NCI-H510A (cell line): ENCODE measurements at regions not wholly inside any gene's neighbourhood (a gene's known extent, or its start where the extent isn't known, plus 50 kb on each side); places are given as distances from the start of the nearest gene placed in this dataset.

Source experiments
- DNase-seq: peaks from one replicate; lab custom pipeline; 2025; lab: John Stamatoyannopoulos, UW

DNA sequence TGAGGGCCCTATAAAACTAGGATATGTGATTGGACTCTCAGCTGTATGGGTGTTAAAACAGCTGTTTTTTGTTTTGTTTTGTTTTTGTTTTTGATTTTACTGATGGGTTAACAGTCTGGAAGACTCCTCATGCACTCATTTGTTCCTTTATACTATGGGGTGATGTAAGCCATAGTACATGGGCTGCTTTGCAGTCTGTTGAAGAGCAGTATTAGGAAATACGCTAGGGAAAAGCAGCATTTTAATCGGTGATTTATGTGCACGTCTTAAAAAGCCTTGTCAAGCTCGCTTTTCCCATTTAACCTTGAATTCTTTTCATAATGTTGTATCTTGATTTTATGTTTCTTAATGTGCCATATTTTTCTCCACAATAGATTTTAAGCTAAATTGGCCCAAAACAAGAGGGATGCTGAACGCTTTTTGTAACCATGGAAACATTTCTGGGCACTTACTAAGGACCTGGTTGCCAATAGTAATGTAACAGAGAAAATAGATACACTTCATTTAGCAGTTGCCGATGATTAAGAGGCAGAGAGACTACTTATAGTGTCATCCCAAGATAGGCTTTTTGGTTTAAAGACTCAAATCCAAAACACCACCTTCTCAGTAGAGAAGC, 244.0 kb downstream of the SNAPC1 start:
- no peak for DNase-seq

DNA sequence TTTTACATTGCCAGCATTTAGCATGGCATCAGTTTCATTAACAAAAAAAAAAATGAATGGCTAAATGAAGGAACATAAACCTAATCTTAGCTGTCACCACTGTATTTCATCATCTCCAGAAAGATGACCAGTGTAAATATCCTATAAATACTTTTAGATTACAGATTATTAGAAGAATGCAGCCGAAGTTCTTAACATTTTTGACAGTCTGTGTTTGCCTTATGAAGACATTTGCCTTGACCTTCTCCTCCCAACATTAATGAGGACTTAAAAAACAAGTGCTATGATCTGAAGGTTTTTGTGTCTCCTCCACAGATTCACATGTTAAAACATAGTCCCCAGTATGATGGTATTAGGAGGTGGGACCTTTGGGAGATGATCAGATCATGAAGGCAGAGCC, 253.0 kb downstream of the SNAPC1 start:
- no peak for DNase-seq

DNA sequence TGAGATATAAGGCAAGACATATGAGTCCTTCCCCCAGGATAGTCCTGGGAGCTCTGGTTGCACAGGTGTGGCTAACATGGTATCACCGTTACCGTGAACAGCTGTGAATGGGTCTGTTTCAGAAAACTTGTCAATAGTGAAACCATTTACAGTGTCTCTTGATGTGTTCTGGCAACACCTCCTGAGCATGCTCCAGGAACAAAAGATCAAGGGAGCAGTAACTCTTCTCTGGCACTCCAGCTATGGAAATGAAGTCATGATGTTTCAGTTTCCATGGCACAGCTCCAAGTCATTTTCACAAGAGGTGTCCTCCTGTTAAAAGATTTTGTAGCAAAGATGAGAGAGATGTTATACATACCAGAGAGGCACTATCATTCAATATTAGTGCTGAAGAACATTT, 253.7 kb downstream of the SNAPC1 start:
- peak; percentile 49 for DNase-seq

DNA sequence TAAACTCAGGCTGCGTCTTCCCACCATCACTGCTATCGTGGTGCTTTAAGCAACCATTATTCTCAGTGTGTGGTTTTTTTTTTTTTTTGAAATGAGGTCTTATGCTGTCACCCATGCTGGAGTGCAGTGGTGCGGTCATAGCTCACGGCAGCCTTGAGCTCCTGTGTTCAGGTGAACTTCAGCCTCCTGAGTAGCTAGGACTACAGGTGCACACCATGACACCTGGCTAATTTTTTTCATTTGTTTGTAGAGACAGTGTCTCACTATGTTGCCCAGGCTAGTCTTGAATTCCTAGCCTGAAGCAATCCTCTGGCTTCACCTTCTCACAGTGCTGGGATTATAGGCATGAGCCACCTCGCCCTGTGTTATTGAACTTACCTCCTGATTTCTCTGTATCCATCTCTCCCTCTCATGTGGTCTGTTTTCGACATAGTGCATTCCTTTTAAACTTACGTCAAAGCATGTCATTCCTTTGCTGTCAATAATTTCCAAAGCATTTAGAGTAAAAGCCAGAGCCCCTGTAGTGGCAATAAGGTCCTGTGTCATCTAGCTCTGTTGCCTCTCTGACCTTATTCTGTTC, 255.5 kb downstream of the SNAPC1 start:
- DNase-seq: no peak

DNA sequence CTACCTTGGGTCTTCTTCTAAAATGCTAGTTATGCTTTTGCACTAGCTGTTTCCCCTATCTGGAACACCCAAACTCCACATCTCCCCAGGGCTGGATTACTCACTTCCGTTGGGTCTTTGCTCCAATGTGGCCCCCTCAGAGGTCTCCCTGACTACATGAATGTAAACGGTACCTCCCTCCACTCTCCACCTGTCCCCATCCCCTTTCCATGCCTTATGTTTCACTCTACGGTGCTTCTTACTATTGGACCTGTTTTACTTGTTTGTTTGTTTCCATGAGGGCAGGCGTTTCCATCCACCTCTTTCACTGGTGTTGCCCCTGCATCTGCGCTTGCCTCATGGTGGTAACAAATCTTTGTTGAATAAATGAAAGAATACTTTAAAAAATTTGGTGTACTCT, 256.4 kb downstream of the SNAPC1 start:
- no peak for DNase-seq

DNA sequence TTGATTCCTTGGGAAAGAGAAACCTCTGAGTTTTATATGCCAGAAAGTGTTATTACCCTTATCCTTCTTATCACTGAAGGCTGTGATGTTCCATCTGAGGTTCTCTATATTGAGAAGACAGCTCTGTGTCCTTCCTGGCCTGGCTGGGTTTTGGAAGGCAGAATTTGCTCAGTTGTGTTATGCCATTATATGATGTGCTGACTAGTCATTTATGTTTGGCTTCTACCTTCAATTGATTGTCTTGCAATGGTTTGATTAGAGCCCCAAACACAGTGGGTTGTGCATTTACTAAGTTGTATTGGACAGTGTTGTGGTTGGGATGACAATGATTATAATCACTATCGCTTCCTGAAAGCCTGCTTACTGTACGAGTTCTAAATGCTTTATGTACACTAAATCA, 265.7 kb downstream of the SNAPC1 start:
- no peak for DNase-seq

DNA sequence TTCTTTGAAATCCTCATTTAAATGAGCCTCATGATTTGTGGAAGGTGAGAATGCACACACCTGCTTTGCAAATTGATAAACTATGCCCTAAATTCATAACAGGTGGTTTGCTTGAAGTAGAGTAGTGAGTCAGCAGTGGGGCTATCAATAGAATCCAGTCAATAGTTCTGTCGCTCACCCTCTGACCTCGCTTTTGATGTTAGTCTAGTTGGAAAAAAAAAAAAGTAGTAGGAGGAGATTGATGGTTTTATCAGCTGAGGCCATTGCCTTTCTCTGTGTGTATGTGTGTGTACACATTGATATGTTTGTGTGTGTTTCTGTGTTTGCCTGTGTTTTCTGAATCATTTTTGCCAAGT, 267.3 kb downstream of the SNAPC1 start:
- no peak for DNase-seq

DNA sequence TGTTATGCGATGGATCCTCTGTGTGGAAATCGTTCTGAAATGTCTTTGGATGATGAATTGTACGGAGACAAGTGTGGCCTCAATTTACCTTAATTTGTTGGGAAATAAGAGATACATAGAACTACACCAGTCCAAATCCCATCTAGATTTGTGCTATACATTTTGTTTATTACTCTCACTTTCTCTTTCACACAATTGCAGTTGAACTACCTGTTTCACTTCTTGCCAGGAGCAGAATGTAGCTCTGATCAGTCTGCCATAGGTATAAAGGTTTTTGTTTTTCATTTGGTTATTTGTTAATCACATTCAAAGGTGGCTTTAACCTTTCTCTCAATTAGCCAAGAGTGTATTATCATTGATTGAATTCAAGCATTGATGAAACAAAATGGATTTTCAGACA, 268.2 kb downstream of the SNAPC1 start:
- DNase-seq: no peak

DNA sequence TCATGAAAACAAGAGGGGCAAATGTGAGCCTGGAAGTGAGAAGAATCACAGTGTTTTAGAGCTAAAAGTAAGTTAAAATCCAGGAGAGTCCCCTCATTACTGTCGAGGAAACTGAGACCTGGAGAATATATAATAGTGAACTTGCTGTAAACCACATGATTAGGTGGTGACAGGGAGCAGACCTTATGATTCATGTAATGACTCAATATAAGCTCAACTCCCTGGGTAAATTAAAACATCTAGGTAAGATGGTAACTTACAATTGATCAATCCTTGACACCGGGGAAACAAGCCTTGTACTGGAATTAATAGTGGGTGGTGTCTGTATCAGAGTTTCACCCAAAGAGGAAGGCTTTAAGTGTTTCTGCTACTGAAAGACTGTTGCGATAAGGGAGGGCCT, 269.3 kb downstream of the SNAPC1 start:
- DNase-seq: no peak

DNA sequence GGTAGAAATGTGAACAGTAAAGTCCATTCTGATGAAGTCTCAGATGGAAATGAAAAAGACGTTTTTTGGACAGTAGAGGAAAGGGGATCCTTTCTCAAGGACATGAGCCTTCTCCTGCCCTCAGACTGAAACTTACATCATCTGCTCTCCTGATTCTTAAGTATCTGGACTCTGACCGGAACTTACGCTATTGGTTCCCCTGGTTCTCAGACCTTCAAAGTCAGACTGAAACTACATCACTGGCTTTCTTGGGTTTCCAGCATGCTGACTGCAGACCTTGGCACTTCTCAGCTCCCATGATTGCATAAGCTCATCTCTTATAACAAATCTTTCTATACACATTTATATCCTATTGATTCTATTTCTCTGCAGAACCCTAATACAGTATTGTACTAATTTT, 291.0 kb downstream of the SNAPC1 start:
- no peak for DNase-seq

DNA sequence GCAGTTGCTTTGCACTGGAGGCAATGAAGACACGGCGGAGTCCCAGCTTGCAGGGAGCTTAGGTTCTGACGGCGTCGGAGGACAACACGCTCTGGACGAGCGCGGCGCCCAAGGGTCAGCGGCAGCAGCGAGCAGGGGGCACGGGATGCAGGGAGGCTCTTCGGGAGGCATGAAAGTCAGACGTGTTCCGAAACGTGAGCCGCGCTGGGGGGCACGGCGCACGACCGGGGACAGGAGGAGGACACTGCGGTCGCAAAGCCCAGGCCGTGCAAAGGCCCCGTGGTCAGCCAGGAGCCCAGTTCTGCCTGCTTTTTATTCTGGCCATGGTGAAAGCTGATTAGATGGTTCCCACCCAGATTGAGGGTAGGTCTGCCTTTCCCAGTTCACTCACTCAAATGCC, 294.6 kb downstream of the SNAPC1 start:
- DNase-seq: no peak

DNA sequence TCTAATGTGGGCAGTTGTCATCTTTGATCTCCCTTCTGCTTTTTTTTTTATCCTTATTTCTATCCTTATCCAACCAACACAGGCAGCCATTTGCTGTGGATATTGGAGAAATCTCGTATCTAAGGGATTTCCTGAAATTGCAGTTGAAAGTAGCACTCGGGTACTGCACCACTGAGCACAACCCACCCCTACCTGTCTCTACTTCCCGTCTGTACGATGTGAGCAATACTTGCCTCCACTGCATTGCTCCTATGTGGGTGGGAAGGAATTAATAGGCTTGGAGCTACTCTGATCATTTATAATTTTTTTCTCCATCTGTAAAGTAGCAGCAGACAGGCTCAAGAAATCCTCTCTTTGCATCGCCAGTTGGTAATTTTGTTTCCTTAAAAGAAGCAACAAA, 300.4 kb downstream of the SNAPC1 start:
- no peak for DNase-seq

DNA sequence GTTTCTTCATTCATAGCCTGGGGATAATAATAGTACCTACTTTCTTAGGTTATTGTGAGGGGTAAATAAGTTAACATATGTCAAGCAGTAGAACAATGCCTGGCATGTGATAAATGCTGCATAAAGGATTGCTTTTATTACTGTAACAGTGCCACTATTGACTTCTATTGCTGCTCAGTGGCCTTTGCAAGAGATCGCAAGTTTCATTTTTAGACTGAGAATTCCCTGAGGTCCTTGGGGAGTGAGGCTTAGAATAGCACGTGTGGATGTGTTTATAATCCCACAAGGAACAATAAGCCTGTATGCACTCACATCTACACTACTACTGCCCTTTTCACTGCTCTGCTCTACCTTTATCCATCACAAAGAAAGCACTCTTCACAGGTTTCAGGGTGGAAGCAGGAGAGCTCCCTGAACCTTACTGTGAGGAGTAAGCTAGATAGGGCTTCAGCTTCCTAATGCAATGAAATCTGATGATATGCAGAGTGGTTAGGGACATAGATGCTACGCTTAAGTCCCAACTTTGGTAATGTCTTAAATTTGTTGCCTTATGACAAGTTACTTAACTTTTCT, 302.6 kb downstream of the SNAPC1 start:
- DNase-seq: no peak

DNA sequence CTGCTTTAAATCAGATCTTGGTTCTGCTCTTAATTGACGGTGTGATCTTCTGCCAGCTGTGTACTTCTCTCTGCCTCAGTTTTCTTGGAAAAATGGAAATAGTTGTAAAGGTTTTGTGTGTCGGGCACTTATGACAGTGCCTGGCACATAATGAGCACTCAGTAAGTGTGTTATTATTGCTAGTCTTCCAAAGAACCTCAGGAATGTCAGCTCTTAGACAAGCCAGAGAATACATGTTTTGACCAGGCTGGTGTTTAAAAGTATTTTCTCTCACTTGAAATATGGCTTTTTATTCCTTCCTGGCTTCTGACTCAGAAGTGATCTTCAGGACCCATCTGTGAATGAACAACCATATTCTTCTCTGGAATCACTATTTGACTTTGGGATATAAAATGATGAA, 304.1 kb downstream of the SNAPC1 start:
- no peak for DNase-seq

DNA sequence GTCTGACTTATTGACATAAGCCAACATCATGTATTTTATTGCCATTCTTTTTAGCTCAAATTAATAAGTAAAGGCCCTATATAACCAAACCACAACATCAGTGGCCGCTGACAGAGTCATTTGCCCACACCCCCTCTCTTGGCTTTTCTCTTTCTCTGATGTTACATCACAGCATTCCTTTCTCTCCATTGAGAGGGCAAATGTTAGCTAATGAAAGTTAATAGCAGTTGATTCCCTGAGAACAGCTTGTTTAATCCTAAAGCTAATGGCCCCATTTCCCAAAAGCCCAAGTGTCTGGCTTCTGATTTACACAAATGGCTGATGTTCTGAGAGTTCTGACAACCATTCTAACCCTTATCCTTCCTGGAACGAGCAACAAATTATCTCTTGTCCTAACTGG, 308.8 kb downstream of the SNAPC1 start:
- DNase-seq: no peak

DNA sequence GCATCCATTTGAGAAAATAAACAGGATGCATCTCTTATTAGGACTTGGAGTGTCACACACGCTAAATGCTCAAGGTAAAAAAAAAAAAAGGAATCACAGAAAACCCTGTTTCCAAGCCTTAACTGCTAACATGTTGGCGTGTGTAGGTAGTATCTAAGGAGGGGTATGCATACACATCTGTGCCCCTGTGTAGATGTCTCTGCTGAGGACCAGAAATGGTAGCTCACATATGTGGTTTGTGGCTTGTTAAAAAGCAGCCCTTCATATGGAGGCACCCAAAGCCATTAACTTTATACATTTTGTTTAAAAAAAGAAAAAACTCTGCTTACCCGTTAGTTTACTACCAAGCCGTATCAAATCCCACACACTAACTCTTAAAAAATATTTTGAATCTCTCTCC, 314.1 kb downstream of the SNAPC1 start:
- DNase-seq: no peak

DNA sequence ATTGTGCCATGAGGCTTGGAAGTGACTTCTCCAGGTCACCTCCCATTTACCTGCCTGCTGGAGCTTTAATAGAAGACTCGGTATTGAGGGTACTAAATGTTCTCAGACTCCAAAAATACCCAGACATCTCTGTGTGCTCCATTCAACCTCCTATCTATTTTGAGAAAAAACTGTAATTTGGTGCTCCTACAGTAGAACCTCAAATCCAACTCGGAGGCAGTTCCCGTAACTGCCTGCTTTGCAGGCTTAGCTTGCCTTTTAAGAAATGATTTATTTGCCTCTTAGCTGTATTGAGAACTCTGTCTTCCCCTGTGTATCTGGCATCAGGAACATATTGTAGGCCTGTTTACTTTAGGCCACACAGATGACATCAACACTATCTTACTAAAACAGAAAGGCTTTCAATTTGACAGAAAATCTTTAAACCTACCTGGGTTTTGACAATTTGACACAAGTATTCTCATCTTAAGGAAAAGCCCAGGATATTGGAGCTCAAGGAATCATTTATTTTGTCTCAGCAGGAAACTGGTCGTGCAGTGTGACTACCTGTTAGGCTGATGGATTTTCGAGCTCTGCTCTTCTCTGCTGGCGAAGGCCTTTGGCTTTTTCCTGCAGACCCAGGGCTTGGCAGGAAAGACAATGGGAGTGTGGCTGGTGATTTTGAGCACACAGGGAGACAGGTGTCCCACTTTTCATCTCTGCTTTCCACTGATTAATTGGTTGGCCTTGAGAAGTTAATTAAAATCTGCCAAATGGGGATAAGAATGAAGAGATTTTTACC, 314.8 kb downstream of the SNAPC1 start:
- no peak for DNase-seq

DNA sequence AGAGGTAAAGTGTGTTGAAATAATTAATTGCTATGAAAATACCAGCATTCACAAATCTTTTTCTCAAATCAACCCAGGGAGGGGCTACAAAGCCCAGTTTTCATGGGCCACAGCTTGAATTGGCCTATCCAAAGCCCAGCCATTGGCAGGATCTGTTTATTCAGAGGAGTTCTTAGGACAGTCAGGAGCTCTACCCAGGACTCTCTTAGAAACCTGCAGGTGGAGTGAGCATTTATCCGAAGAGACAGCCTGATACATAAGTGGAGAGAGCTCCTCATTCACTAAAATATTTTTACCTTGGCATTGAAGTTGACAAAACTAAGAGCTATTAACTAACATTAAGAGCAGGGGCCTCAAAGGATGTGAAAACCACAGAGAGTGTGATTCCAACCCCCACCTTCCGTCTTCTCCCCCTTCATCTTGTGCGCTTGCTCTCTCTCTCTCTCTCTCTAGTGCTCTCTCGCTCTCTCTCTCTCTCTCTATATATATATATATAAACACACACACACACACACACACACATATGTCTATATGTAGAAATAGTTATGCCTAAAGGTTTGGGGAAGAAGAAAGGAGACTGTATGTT, 315.5 kb downstream of the SNAPC1 start:
- DNase-seq: no peak

DNA sequence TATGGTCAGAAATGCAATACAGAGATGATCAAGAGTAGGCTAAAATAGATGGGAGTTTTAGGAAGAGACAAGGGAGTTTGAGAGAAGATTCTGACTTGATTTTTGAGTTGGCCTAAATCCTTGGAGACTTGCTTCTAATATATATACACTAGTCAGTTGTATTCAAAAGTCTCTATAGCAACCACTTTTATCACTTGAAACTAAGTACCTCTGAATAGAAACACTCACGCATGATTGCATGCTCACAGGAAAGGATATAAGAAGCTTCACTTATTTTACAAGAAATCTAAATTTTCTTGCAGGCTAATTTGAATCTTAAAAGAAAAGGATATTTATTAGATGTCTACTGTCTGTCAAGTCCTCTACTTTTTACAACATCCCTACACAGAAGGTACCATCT, 316.8 kb downstream of the SNAPC1 start:
- DNase-seq: no peak

DNA sequence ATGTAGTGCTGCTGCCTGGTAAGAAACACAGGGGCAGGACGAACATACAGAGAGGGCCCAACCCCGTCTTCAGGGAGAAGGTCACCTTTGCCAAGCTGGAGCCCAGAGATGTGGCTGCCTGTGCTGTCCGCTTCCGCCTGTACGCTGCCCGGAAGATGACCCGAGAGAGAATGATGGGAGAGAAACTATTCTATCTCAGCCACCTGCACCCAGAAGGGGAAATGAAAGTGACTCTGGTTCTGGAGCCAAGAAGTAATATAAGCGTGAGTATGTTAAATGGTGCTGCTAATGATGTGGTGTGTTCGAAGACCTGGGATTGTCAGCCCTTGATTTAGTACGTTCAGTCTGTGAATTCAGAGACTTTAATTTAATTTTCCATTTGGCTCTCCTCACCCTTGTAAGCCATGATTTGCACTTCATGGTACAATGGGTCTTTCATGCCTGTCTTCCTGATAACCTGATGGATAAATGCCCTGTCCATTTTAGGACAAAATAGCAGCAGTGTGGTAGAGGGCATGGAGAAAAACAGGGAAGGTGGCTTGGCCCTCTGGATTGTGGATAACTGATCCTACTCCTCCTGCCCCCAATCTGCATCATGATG, 318.9 kb downstream of the SNAPC1 start:
- no peak for DNase-seq

DNA sequence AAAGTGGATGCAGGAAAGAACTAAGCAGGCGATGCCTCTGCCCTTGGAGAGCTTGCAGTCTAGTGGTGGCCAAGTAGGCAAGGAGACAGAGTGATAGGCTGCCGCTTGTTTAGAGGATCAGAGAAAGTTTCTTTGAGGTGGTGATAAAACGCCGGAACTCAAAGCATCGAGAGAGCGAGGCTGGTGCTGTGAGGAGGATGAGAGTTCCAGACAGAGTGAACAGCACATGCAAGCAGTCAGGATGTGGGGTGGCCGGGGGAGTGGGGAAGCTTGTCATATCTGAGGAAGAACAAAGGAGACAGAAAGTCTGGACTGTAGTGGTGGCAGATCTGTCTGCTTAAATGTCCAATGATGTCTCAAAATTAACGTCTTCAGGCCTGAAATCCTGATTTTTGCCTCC, 319.7 kb downstream of the SNAPC1 start:
- DNase-seq: no peak

DNA sequence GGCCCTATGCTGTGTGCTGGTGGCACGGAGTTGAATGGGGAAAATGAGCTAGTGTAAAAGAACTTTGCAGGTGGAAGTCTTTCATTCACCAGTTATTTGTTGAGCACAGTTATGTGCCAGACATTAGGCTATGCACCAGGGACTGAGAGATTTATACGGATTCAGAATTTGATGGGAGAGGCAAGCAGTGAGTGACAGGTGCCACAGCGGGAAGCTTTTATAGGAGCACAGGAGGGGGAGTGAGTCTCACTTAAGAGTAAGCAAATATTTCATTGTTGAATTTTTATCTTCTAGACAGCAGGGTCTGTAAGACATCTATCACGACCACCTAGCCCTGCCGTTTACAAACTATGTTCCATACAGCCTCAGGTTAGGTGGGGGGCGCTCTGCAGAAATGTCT, 320.6 kb downstream of the SNAPC1 start:
- DNase-seq: no peak

DNA sequence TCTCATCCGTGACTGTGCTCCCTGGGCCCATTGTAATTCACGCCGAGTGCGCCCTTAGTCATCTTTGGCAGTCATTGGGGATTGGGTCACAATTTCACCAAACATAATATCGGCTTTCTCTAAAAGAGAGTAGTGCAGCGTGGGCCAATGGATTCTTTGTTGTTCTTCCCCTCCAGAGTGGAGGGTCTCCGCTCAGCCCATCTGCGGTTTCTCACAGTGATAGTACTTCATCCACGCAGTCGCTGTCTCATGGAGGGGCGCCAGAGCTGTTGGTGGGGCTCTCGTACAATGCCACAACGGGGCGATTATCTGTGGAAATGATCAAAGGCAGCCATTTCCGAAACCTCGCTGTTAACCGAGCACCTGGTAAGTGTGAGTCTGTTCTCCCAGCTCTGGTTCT, 321.8 kb downstream of the SNAPC1 start:
- no peak for DNase-seq
